NCI-H226 (cell line): ENCODE measurements at regions not wholly inside any gene's neighbourhood (a gene's known extent, or its start where the extent isn't known, plus 50 kb on each side); places are given as distances from the start of the nearest gene placed in this dataset.

ENCODE experiments used
- DNase-seq: peaks from one replicate; pipeline ENCODE4 v3.0.0-alpha.2; 2015

- DNase-seq: no peak
These were observed 586.9 kb downstream of the PCDH7 start for GRCh38 chr4:31307029-31307428.

- no peak for DNase-seq
These were observed 604.6 kb downstream of the PCDH7 start for GRCh38 chr4:31324814-31325213.

- DNase-seq: no peak
These were observed 605.1 kb downstream of the PCDH7 start for GRCh38 chr4:31325300-31325699.

GRCh38 chr4:31327031-31327430 is 606.9 kb downstream of the PCDH7 start:
- no peak for DNase-seq

- no peak for DNase-seq
These were observed 608.8 kb downstream of the PCDH7 start for GRCh38 chr4:31328932-31329331.

- no peak for DNase-seq
These were observed 614.1 kb downstream of the PCDH7 start for GRCh38 chr4:31334086-31334910.

- DNase-seq: no peak
These were observed 617.8 kb downstream of the PCDH7 start for GRCh38 chr4:31338000-31338399.

GRCh38 chr4:31341601-31342359 is 621.6 kb downstream of the PCDH7 start:
- DNase-seq: no peak

GRCh38 chr4:31343061-31343460 is 622.9 kb downstream of the PCDH7 start:
- DNase-seq: no peak

- DNase-seq: no peak
These were observed 629.7 kb downstream of the PCDH7 start for GRCh38 chr4:31349907-31350306.

GRCh38 chr4:31351695-31352094 is 631.5 kb downstream of the PCDH7 start:
- no peak for DNase-seq

GRCh38 chr4:31356839-31357238 is 636.7 kb downstream of the PCDH7 start:
- DNase-seq: no peak

GRCh38 chr4:31360786-31361185 is 640.6 kb downstream of the PCDH7 start:
- DNase-seq: peak; percentile 83

- DNase-seq: peak; percentile 39
These were observed 642.6 kb downstream of the PCDH7 start for GRCh38 chr4:31362756-31363155.

GRCh38 chr4:31365006-31365690 is 645.0 kb downstream of the PCDH7 start:
- DNase-seq: no peak

- DNase-seq: peak; percentile 50
These were observed 645.9 kb downstream of the PCDH7 start for GRCh38 chr4:31366041-31366440.

- peak; percentile 20 for DNase-seq
These were observed 650.8 kb downstream of the PCDH7 start for GRCh38 chr4:31370866-31371465.

- DNase-seq: no peak
These were observed 654.2 kb downstream of the PCDH7 start for GRCh38 chr4:31374256-31374960.

- DNase-seq: no peak
These were observed 655.8 kb downstream of the PCDH7 start for GRCh38 chr4:31375936-31376335.

- DNase-seq: no peak
These were observed 659.2 kb downstream of the PCDH7 start for GRCh38 chr4:31379364-31379763.

GRCh38 chr4:31383767-31384166 is 663.6 kb downstream of the PCDH7 start:
- DNase-seq: no peak

GRCh38 chr4:31390849-31391248 is 670.7 kb downstream of the PCDH7 start:
- DNase-seq: peak; percentile 55

- no peak for DNase-seq
These were observed 671.8 kb downstream of the PCDH7 start for GRCh38 chr4:31391976-31392375.
